GM21423 (cell line): ENCODE measurements at regions not wholly inside any gene's neighbourhood (a gene's known extent, or its start where the extent isn't known, plus 50 kb on each side); places are given as distances from the start of the nearest gene placed in this dataset.

Experiments
- ATAC-seq: cut with Tn5 transposase; IDR thresholded peaks from one replicate; pipeline ENCODE4 v1.9.1; 2021; ENCODE audit warnings: mild to moderate bottlenecking, moderate library complexity; ENCODE audit not compliant: unreplicated experiment

- ATAC-seq, result no peak
Observed at GRCh38 chr14:22393796-22394195, 195.2 kb downstream of the DAD1 start.

- ATAC-seq, result no peak
Observed at GRCh38 chr14:22391908-22392565, 197.0 kb downstream of the DAD1 start.

- ATAC-seq, result no peak
Observed at GRCh38 chr14:22390824-22391461, 198.1 kb downstream of the DAD1 start.

GRCh38 chr14:22390195-22390594 is 198.8 kb downstream of the DAD1 start:
- no peak for ATAC-seq

- no peak for ATAC-seq
Observed at GRCh38 chr14:22388669-22389595, 200.1 kb downstream of the DAD1 start.

GRCh38 chr14:22387776-22388241 is 201.2 kb downstream of the DAD1 start:
- no peak for ATAC-seq

- ATAC-seq, result no peak
Observed at GRCh38 chr14:22386924-22387775, 201.9 kb downstream of the DAD1 start.

GRCh38 chr14:22384974-22385526 is 204.0 kb downstream of the DAD1 start:
- no peak for ATAC-seq

- ATAC-seq, result peak; percentile 13
Observed at GRCh38 chr14:22384167-22384549, 204.9 kb downstream of the DAD1 start.

GRCh38 chr14:22383515-22384166 is 205.4 kb downstream of the DAD1 start:
- peak; percentile 39 for ATAC-seq

GRCh38 chr14:22382955-22383354 is 206.1 kb downstream of the DAD1 start:
- ATAC-seq, result no peak

GRCh38 chr14:22382395-22382794 is 206.6 kb downstream of the DAD1 start:
- no peak for ATAC-seq

GRCh38 chr14:22381766-22382165 is 207.3 kb downstream of the DAD1 start:
- no peak for ATAC-seq

- ATAC-seq, result no peak
Observed at GRCh38 chr14:22381408-22381760, 207.6 kb downstream of the DAD1 start.

GRCh38 chr14:22380571-22381407 is 208.2 kb downstream of the DAD1 start:
- no peak for ATAC-seq

- ATAC-seq, result no peak
Observed at GRCh38 chr14:22379727-22380126, 209.3 kb downstream of the DAD1 start.

GRCh38 chr14:22378181-22378580 is 210.8 kb downstream of the DAD1 start:
- no peak for ATAC-seq

- ATAC-seq, result no peak
Observed at GRCh38 chr14:22375321-22375930, 213.6 kb downstream of the DAD1 start.
